A673 (cell line): ENCODE measurements at regions not wholly inside any gene's neighbourhood (a gene's known extent, or its start where the extent isn't known, plus 50 kb on each side); places are given as distances from the start of the nearest gene placed in this dataset.
A peak's percentile ranks its signal among the peaks of the same experiment; 100 is the strongest.
"Not testable (repeated sequence)": the region's sequence is repeated elsewhere in the genome, so short reads cannot be mapped to it uniquely, and the experiment has no call there.

ENCODE experiments used
- BruUV-seq: library from RNA; stranded (reverse); fragments of 400-500 nt; replicated peaks from 2 replicates; lab custom pipeline; 2021; lab: Mats Ljungman, UMichigan
- CTCF ChIA-PET: fragments of 300-600 bp; sonication (Branson Sonifier 250); formaldehyde crosslinking; loops from one replicate; lab custom pipeline; 2022; ENCODE audit warnings: antibody characterized with exemption; lab: Charles Lee
- POLR2A ChIA-PET: fragments of 300-600 bp; sonication (Branson Sonifier 250); formaldehyde crosslinking; loops from one replicate; lab custom pipeline; 2022; ENCODE audit warnings: antibody characterized with exemption; ENCODE audit not compliant: low non-redundant PET; lab: Charles Lee
- DNase-seq: peaks from one replicate; pipeline ENCODE4 v3.0.0-alpha.2; 2015; ENCODE audit warnings: low spot score
- H3K27ac ChIP-seq: fragments of 200-600 bp; sonication (generic); 2 replicates; pipeline ENCODE4 v1.5.1; 2016; ENCODE audit warnings: mixed run types, low read depth, mild to moderate bottlenecking, mixed read lengths, antibody characterized with exemption, low read length; ENCODE audit not compliant: poor library complexity, severe bottlenecking
- H3K27me3 ChIP-seq: fragments of 200-600 bp; sonication (generic); replicated peaks from 2 replicates; pipeline ENCODE4 v1.6.1; 2017; ENCODE audit warnings: mixed run types, low read depth, mild to moderate bottlenecking, mixed read lengths, antibody characterized with exemption, low read length; ENCODE audit not compliant: insufficient read depth, poor library complexity
- H3K36me3 ChIP-seq: fragments of 200-600 bp; sonication (generic); 2 replicates; pipeline ENCODE4 v1.6.1; 2016; ENCODE audit warnings: mixed run types, mild to moderate bottlenecking, mixed read lengths, antibody characterized with exemption, low read length; ENCODE audit not compliant: insufficient read depth, poor library complexity, severe bottlenecking
- H3K4me1 ChIP-seq: fragments of 200-600 bp; sonication (generic); 2 replicates; pipeline ENCODE4 v1.6.1; 2017; ENCODE audit warnings: mixed run types, mild to moderate bottlenecking, mixed read lengths, antibody characterized with exemption, low read length; ENCODE audit not compliant: insufficient read depth, poor library complexity, severe bottlenecking
- H3K4me3 ChIP-seq: fragments of 200-600 bp; sonication (generic); 2 replicates; pipeline ENCODE4 v1.5.1; 2016; ENCODE audit warnings: low read depth, mixed run types, mild to moderate bottlenecking, mixed read lengths, low read length; ENCODE audit not compliant: poor library complexity, severe bottlenecking
- H3K9me3 ChIP-seq: fragments of 200-600 bp; sonication (generic); 2 replicates; pipeline ENCODE4 v1.6.1; 2016; ENCODE audit warnings: mixed run types, low read depth, mild to moderate bottlenecking, mixed read lengths, antibody characterized with exemption, low read length; ENCODE audit not compliant: poor library complexity, severe bottlenecking
- EZH2 ChIP-seq: fragments of 200-600 bp; sonication (generic); IDR thresholded peaks from 2 replicates; pipeline ENCODE4 v1.6.1; 2017; ENCODE audit warnings: borderline replicate concordance, low read depth, mild to moderate bottlenecking, mixed read lengths, antibody characterized with exemption, low read length; ENCODE audit not compliant: poor library complexity, severe bottlenecking
- intact Hi-C: fragments of 100-400 bp; cut with micrococcal nuclease; formaldehyde crosslinking; loops from one replicate; pipeline ENCODE4 v1.10.0; 2022; ENCODE audit not compliant: unreplicated experiment
- TF ChIP-seq, protein P1 (sequence below): fragments of 300-800, 200-600 bp; sonication (generic); conservative IDR thresholded peaks from 2 replicates; pipeline ENCODE4 v1.5.1; 2017; ENCODE audit warnings: low read depth, mild to moderate bottlenecking, antibody characterized with exemption, low read length, moderate library complexity, mixed read lengths

- no peak overlapping the region for H3K27ac ChIP-seq
- ChIA-PET POLR2A (no interaction called here), CTCF (no interaction called here)
- peaks cover 7% of the 10 kb centered on the region for H3K27me3 ChIP-seq
- TF ChIP-seq, protein P1, sequence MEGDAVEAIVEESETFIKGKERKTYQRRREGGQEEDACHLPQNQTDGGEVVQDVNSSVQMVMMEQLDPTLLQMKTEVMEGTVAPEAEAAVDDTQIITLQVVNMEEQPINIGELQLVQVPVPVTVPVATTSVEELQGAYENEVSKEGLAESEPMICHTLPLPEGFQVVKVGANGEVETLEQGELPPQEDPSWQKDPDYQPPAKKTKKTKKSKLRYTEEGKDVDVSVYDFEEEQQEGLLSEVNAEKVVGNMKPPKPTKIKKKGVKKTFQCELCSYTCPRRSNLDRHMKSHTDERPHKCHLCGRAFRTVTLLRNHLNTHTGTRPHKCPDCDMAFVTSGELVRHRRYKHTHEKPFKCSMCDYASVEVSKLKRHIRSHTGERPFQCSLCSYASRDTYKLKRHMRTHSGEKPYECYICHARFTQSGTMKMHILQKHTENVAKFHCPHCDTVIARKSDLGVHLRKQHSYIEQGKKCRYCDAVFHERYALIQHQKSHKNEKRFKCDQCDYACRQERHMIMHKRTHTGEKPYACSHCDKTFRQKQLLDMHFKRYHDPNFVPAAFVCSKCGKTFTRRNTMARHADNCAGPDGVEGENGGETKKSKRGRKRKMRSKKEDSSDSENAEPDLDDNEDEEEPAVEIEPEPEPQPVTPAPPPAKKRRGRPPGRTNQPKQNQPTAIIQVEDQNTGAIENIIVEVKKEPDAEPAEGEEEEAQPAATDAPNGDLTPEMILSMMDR, result peak; percentile 38
- TF ChIP-seq EZH2, result no peak
- no peak for DNase-seq
- no peaks in the 10 kb centered on the region for H3K36me3 ChIP-seq
- H3K4me1 ChIP-seq, result peaks cover 26% of the 10 kb centered on the region
- no peaks in the 10 kb centered on the region for H3K9me3 ChIP-seq
- BruUV-seq, result no TSS peak
- intact Hi-C loops, result no loop called here
- no peak overlapping the region for H3K4me3 ChIP-seq
Observed at GRCh38 chr2:219744600-219744999, 117.2 kb downstream of the SLC4A3 start.

GRCh38 chr2:219747637-219748036 lies 120.2 kb downstream of the SLC4A3 start:
- Histone ChIP-seq H3K27me3 (peaks cover 7% of the 10 kb centered on the region), H3K4me1 (peaks cover 27% of the 10 kb centered on the region), H3K4me3 (no peak overlapping the region), H3K36me3 (no peaks in the 10 kb centered on the region), H3K9me3 (no peaks in the 10 kb centered on the region), H3K27ac (no peak overlapping the region)
- ChIA-PET CTCF (no interaction called here), POLR2A (no interaction called here)
- DNase-seq, result no peak
- BruUV-seq, result no TSS peak
- TF ChIP-seq, protein P1, result no peak
- no peak for TF ChIP-seq EZH2
- intact Hi-C loops, result no loop called here

GRCh38 chr2:219748671-219749570 lies 121.5 kb downstream of the SLC4A3 start:
- Histone ChIP-seq H3K9me3 (no peaks in the 10 kb centered on the region), H3K4me1 (peaks cover 27% of the 10 kb centered on the region), H3K36me3 (no peaks in the 10 kb centered on the region), H3K27ac (no peak overlapping the region), H3K4me3 (no peak overlapping the region), H3K27me3 (peaks cover 5% of the 10 kb centered on the region)
- ChIA-PET CTCF (interaction anchor here (0.6 to 1.4 kb wide), 3 partner anchors 10 to 580 kb away, joined by 3 to 6 read pairs (median 4); no protein-coding TSS in a partner anchor), POLR2A (no interaction called here)
- peak; percentile 92 for DNase-seq
- intact Hi-C loops, result no loop called here
- no TSS peak for BruUV-seq
- TF ChIP-seq EZH2, result no peak
- TF ChIP-seq, protein P1, result 0 out of 2 replicates have a peak, but pooled peaks have one; percentile 11

GRCh38 chr2:219751121-219751520 lies 123.7 kb downstream of the SLC4A3 start:
- DNase-seq, H3K9me3 ChIP-seq, H3K36me3 ChIP-seq, intact Hi-C loops, POLR2A ChIA-PET, H3K27me3 ChIP-seq, CTCF ChIA-PET, H3K27ac ChIP-seq, BruUV-seq, H3K4me3 ChIP-seq: not testable (repeated sequence)
- peaks cover 18% of the 10 kb centered on the region for H3K4me1 ChIP-seq
